ENCODE measurements at regions not wholly inside any gene's neighbourhood (a gene's known extent, or its start where the extent isn't known, plus 50 kb on each side); places are given as distances from the start of the nearest gene placed in this dataset.

DNA sequence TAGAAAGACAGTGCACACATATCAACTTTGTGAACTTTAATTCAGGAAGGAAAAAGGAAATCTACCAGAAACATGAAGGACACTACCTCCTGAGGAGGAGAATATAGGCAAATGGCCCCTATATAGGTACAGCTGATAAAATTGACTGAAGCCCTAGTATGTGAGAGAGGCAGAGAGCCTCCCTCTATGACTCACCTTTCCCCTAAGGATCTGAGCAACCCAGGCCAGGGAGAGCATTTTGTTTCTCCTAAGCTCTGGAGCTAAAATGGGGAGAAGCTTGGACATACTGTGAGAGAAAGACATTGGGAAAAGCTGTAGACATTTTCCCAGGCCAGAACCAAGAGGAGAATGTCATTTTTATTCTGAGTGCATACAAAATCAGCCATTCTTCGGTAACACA is 303.5 kb downstream of the AHR start:
- TF ChIP-seq, protein P1, sequence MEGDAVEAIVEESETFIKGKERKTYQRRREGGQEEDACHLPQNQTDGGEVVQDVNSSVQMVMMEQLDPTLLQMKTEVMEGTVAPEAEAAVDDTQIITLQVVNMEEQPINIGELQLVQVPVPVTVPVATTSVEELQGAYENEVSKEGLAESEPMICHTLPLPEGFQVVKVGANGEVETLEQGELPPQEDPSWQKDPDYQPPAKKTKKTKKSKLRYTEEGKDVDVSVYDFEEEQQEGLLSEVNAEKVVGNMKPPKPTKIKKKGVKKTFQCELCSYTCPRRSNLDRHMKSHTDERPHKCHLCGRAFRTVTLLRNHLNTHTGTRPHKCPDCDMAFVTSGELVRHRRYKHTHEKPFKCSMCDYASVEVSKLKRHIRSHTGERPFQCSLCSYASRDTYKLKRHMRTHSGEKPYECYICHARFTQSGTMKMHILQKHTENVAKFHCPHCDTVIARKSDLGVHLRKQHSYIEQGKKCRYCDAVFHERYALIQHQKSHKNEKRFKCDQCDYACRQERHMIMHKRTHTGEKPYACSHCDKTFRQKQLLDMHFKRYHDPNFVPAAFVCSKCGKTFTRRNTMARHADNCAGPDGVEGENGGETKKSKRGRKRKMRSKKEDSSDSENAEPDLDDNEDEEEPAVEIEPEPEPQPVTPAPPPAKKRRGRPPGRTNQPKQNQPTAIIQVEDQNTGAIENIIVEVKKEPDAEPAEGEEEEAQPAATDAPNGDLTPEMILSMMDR (IDR thresholded peaks at IDR 0.05), result no peak
- TF ChIP-seq POLR2A (IDR thresholded peaks at IDR 0.05), result no peak
